Hematopoietic multipotent progenitor cell treated with erythropoietin and hydrocortisone succinate and interleukin-3 and kit ligand, for 4 days (in vitro differentiated cells): ENCODE measurements at regions not wholly inside any gene's neighbourhood (a gene's known extent, or its start where the extent isn't known, plus 50 kb on each side); places are given as distances from the start of the nearest gene placed in this dataset.

Source experiments
- DNase-seq: peaks from one replicate; pipeline ENCODE4 v3.0.0-alpha.2; 2015

DNA sequence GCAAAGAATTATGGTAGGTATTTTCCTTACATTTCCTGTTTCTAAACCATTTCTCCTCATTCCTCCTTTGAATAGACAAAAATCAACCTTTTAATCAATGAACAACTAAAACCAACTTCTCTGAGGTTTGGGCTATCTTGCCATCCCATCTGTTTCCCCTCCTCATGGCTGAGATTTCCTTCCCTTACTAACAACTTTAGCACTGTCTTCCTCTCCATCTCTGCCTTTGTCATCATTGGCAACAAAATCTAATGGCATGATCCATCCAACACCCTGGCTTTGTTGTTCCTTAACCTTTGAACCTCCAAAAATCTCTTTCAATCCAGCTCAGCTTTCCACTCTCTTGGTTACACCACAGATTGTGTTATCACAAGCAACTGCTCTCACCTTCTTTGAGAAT lies 95.3 kb upstream of the FAM136A start:
- peak; percentile 16 for DNase-seq

DNA sequence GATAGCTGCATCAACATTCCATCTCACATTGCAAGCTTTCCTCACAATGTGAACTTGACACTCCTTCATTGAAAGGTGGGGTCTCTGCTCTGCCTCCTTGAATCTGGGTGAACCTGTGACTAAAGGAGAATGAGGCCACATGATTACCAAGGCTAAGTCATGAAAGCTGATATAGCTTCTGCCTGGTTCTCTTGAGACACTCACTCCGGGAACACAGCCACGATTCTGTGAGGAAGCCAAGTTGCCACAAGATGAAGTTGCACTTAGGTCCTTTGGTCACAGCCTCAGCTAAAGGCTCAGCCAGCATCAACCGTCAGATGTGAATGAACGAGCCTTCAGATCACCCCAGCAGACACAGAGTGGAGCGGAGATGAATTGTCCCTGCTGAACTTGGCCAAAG lies 94.7 kb upstream of the FAM136A start:
- DNase-seq = peak; percentile 37

DNA sequence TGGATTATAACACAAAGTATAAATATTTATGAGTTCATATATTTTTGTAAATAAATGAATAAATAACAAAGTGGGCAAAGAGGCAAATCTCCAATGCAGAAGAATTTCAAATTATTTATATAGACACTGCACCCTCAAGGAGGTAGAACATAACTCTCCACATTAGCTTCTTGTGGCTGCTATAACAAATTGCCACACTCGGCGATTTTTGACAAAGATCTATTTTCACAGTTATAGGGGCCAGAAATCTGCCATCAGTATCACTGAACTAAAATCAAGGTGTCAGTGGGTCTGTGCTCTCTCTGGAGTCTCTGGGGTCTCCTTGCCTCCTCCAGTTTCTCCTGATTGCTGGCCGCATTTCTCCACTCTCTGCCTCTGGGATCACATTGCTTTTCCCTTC lies 92.0 kb upstream of the FAM136A start:
- DNase-seq = no peak

DNA sequence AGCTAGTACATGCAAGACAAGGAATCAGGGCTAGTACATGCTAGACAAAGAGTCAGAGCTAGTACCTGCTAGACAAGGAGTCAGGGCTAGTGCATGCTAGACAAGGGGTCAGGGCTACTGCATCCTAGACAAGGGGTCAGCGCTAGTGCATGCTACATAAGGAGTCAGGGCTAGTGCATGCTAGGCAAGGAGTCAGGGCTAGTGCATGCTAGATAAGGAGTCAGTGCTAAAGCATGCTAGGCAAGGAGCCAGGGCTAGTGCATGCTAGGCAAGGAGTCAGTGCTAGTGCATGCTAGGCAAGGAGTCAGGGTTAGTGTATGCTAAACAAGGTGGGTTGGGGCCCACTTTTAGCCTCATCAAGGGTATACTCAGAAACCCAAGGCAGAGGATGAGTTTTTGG lies 90.1 kb upstream of the FAM136A start:
- DNase-seq = no peak

DNA sequence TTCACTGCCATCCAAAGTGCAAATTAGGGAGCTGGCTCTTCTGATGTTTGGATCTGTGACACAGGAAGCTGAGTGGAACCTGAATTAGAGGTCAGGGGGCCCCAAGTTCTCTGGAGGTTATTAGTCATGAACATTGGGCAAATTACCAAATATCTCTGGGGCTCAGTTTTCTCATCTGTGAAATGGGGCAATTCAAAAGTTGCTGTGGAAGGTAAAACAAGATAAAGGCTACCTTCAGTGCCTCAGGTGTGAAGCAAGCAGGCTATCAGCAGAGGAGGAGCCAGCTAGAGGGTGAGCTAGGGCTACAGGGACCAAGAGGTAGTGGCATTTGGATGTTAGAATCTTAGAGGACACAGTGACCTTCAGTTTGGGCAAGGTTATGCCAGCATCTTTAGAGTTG lies 89.4 kb upstream of the FAM136A start:
- DNase-seq = no peak

DNA sequence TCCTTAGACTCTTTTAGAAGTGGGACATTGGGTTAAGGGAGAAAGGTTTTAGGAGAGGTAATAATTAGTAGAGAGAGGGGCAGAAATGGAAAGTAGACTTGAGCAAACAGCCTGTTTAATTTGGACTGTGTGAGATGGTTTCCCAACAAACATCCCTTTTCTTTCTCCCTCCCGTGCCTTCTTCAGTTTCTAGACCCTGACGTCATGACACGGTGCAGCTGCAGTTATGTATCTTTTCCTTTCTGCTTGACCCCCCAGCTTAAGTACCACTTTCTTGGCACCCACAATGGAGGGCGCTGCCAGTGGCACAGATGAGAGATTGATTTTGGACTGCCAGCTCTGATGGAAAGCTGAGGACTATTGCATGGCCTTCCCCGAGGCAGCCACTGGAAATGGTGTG lies 86.9 kb upstream of the FAM136A start:
- no peak for DNase-seq

DNA sequence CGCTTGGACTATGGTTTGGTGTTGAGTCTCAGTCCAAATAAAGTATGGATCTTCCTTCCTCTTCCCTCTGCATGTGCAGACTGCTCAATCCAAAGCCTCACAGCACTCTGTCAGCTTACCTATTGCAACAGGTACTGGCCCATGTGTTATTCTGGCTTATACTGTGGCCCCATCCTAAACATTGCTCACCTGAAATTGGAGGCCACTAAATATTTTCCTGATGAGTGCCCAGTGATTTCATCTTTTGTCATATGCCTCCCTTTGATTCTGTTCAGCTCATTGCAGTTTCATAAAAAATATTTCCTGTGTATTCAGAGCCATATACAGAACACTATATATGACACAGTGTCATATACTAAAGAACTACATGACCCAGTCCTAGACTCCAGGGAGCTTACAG lies 86.3 kb upstream of the FAM136A start:
- no peak for DNase-seq

DNA sequence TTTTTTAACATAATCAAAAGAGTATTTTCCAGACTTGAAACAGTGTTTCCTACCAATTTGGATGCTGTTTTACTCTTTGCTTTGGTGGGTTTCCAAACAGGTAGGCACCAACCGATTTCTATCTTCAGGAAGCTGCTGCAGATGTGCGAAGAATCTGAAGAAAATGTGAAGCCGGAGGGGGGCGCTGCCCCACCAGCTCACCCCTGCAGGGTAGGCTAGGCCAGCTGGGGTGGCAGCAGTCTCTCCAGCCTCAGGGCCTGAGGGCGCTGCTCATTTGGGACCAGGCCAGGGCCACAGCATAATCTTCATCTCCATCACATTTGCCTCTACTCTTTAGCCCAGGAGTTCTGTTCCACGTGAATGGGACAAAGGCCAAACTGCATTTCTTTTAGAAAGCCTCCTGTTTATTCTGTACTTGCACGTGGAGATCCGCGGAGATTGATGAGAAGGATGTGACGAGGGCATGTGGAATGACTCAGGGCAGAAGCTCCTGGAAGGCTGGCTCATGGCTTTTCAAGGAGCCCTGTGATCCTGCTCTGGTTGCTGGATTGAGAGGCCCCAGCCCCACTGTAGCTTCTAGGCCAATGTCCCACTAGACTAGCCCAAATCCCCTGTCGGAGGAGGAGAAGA lies 84.2 kb upstream of the FAM136A start:
- DNase-seq = no peak

DNA sequence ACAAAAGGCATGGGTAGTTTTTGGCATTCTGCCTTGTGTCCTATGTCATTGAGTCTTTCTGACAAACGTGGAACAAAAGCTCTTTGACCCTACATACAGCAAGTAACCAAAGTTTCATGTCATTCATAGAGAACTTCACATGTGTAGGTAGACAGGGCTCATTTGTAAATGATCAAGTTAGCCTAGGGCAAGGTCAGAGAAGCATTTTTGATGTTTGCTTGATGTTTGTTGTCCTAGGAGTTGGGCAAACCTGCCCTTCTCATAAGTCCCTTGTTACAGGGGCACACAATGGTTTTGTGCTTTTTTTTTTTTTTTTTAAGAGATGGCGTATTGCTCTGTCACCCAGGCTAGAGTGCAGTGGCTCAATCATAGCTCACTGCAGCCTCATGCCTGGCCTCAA lies 83.3 kb upstream of the FAM136A start:
- no peak for DNase-seq

DNA sequence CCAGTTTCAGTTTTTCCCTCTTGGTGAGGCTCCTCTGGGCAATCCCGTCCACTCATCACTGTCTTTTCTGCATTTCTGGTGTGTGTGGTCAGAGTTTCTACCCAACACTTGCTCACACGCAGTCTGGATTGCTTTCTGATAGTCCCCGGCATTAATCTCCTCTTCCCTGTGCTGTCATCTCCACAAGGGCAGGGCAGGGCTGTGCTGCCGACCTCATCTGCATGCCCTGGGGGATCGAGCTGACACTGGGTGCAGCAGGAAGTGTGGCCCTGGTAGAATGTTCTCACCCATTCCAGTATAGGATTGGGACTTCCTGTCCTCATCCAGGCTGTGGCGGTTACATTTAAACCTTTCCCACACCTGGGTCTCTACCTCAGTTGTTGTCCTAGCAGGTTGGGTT lies 80.0 kb upstream of the FAM136A start:
- no peak for DNase-seq

DNA sequence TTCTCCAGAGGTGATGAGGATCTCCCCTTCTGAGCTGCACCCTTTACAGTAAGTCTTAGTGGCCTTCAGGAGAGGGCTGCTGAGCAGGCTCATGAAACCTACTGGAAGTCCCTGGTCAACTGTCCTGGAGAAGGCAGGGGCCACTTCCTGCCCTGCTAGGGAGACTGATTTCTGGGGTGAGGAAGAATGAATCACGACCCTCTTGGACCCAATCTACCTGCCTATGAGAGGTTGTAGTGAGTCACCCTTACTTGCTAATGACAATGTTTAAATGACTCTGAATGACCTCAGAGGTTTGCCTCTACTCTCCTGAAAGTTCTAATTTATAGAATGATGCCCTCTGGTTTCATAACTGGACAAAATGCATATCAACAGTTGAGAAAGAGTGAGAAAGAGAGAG lies 79.4 kb upstream of the FAM136A start:
- no peak for DNase-seq

DNA sequence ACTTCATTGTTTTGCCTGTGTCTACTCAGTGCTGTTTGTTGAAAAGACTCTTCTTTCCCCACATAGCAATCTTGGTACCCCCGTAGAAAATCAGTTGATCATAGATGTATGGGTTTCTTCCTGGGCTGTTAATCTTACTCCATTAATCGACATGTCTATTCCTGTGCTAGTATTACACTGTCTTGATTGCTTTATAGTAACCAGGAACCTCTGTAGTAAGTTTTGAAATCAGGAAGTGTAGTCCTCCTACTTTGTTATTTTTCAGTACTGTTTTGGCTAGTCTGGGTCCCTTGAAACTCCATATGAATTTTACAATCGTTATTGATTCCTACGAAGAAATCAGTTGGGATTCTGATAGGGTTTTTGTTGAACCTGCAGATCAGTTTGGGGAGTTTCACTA lies 78.8 kb upstream of the FAM136A start:
- no peak for DNase-seq

DNA sequence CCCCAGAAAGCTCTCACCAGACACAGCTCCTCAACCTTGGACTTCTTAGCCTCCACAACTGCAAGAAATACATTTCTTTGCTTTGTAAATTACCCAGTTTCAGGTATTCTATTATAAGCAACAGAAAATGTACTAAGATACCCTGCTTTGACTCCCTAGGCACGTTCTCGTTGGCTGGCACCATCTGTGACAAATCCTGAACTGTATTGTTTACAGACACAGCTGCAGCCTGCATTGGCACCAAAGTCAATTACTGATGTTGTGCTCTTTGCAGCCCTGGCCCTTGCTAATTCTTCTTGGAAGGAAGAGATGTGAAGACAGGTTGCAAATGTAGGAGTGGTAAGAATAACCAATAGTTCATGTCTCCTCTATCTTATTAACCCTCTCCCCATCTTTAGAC lies 72.7 kb upstream of the FAM136A start:
- no peak for DNase-seq

DNA sequence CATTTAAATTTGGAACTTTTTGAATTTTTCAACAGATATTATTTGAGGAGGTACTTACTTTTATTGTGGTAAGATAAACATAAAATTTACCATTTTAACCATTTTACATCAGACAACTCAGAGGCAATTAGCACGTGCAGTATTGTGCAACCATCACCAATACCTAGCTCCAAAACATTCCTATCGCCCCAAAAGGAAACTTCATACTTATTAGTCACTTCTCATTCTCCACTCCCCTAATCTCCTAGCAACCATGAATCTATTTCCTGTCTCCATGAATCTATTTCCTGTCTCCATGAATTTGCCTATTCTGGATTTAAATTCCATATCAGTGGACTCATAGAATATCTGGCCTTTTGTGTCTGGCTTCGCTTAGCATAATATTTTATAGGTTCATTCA lies 69.9 kb upstream of the FAM136A start:
- no peak for DNase-seq

DNA sequence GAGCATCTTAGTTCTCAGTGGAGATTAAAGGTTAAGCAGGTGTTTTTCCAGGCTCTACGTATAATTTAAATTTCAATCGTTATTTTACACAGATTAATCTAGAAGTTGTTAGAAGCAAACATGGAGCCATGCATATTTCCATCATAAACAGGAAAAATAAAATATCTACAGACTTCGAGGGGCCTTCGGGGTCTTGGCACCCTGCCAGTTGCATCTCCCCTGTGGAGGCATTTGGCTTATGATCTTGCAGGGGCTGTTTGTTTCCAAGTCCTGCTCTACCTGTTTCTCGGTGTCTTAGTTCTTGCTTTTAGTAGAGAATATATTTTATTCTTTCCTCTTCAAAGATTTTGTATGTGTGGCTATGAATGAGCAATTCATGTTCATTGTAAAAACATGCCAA lies 67.2 kb upstream of the FAM136A start:
- no peak for DNase-seq

DNA sequence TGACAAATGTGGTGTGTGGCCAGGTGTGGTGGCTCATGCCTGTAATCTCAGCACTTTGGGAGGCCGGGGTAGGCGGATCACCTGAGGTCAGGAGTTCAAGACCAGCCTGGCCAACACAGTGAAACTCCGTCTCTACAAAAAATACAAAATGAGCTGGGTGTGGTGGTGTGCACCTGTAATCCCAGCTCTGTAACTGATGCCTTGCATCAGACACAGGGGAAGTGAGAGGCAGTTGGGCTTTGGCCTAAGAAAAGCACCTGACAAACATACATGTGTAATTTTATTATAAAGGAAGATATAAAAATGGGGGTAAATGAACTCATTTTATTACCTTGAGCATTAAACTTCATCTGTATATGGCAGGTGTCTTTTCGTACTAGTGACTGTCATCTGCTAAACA lies 66.7 kb upstream of the FAM136A start:
- no peak for DNase-seq

DNA sequence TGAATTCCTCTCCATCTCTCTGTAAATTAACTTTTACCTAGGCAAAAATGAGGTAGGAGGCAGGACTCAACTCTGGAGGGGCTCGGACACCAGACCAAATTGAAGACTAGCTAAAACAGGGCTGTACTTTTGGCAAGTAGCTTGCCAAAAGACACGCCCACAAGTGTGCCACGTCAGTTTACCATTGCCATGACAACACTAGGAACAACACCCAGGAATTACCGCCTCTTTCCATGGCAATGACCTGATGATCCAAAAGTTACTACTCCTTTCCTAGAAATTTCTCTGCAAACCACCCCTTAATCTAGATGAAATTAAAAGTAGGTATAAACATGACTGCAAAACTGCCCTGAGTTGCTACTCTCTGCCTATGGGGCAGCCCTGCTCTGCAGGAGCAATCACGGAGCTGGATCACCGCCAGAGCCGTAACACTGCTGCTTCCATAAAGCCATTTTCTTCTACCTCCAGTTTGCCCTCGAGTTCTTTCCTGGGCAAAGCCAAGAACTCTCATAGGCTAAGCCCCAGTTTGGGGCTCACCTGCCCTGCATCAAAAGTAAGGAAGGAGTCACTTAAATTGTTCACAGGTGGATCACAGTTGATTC lies 66.0 kb upstream of the FAM136A start:
- DNase-seq = no peak

DNA sequence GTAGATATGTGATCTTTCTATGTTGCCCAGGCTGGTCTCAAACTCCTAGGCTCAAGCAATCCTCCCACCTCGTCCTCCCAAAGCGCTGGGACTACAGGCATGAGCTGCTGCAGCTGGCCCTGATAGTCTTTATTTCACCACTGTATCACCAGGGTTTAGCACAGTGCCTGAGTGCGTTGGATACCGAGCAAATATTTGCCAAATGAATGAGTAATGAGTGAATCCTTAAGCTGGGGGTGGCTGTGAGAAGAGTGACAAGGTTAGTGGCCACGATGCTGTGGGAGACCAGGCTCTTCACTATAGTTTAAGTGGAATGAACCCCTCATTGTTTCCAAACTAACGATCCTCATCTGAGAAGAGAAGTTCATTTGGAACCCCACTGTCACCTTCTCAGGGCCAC lies 60.8 kb upstream of the FAM136A start:
- no peak for DNase-seq

DNA sequence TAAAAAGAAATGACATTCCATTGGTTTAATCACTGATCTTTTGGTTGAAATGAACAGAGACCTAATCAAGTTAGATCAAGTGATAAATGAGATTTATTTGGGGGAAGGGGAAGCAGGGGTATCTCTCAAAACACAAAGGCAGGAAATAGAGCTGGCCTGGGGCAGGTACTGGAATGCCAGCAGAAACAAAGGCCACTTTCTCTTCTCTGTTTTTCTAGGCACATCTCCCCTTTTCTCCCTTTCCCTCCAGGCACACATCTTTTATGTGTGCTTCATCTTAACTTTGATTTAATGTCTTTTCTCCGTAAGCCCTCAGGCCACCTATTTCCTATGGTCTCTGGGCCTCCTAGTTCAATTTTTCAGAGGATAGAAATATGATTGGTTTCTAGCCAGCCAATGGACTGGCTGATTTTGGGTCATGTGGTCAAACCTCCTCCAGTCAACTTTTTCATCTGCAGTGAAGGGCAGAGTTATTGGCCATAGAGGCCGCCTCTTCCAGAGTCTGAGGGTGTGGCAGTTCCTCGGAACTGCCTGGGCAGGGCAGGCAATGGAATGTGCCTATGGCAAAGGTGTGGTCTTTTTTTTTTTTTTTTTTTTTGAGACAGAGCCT lies 58.9 kb upstream of the FAM136A start:
- DNase-seq = no peak

DNA sequence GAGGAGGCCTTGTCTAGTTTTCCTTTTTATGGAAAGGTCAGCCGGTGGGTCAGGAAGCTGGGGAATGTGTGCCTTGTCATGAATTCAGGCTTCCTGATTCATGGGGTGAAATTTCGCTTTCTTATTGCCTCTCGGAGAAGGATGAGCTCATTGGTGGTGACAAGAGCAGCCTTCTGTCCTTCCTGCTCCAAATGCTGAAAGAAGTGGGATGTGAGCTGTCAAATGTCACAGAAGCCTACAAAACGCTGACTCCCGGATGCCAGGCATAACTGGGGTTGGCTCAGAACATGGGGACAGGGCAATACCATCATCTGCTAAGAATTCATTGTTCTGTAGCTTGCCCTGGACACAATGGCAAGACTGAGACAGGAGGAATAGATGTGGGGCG lies 55.8 kb upstream of the FAM136A start:
- DNase-seq = no peak

DNA sequence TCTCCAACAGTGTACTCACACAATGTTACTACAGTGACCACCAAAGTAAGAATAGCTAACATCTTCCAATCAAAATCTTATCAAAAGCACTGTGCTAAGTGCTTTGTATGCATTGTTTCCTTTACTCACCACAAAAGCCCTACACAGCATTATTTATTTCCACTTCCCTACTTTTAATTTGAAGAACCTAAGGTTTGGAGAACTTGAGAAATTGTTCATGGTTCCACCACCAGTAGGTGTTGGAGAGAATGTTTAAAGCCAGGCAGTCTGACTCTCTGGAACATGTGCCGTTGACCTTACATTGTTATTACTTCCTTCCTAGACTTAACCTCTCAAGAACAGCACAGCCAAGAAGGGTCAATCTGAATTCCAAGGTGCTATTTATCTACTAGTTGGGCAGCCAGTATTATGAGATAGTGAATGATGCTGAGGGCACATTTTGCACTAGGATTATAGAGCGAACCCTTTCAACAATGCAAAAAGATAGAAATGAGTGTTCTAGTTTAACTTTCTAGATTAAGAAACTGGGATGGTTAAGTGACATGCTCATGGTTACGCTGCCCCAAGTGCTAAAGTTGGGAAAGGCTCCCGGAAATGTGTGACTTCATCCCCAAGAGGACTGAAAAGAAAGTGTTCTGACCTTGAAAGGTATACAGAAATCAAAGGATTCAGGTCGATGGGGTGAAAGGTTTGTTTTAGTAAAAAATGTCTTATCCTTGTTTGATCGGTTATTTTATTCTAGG lies 55.2 kb upstream of the FAM136A start:
- DNase-seq = peak; percentile 28

DNA sequence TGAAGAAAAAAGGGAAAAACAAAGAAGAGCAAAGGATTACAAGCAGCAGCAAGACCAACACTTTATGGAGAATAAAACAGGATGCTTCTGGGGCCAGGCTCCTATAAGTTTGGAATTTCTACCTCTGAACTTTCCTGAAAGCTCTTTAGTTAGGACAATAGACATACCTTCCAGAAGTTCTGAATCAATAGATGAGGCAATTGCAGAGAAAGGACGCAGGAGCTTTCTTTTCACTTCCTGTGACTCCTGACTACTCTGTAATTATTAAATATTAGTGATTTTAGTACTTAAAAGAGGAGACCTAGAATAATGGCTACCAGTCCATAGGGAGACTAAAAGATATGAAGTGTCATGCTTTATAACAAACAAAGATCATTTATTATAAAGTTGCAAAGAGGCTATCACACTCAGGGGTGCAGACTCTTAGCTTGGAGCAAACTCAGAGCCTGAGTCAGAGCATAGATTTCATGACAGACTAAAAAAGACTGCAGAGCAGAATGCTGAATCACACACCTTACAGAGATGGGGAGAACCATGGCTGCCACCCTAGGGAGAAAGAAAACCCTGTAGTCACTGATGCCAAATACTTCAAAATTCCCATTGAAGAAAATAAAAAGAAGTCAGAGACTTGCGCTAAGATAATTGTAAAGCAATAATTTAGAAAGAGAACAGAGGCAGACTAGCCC lies 52.5 kb upstream of the FAM136A start:
- no peak for DNase-seq
